ENCODE measurements at regions not wholly inside any gene's neighbourhood (a gene's known extent, or its start where the extent isn't known, plus 50 kb on each side); places are given as distances from the start of the nearest gene placed in this dataset.
"Not testable (repeated sequence)": the region's sequence is repeated elsewhere in the genome, so short reads cannot be mapped to it uniquely, and the experiment has no call there.

DNA sequence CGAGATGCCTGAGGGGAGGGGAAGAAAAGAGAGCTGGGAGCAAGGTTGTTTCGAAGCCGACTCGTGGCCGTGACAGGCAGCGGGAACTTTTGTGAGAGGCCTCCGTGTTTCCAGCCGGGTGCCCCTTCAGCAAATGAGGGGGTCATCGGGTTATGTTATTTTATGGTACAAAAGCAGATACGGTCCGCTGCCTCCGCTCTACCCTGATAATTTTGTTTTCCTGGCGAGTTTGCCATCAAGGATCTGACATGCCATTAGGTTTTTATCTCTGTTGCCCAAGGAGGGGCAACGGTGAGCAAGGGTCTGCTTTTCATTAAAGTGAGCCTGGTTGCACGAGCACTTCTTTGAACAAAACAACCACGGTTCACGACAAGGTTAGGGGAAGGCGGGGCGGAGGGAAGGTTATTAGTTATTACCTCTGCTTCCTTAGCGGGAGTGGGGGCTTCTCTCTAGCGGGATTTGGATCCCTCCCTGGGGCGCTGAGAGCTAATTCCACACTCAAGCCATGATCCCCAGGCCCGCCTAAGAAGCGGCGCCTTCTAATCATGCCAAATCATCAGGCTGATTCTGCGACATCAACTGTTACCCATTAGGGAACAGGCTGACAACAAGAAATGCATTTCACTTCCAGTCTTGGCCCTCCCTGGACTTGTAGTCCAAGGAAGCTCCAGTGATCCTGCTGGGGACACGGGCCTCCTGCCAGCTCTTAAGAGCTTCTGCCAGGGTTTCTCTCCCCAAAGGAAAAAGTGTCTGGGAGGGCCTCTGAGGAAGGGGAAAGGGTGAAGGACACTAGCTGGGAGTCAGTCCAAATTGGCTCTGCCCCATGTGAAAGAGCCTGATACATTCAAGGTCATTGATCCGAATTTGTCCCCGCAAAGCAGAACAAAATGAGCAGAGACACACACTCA lies 617.7 kb downstream of the MID1IP1 start:
- DNase-seq: no peak

DNA sequence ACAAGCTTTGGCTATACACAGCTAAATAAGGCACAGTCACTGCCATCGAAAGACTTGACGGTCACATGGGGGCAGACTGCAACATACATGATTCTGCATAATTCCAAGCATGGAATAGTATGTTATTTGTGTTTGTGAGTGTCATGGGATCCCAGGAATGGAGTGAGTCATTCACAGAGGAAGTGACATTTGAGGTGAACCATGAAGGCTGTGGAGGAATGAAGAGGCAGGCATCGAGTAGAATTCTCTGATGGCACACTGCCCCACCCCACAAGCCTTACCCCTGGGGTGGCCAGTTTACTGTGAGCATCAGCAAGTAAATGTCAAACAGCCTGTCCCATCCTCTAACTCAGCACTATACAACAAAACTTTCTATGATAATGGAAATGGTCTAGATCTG lies 619.7 kb downstream of the MID1IP1 start:
- no peak for DNase-seq

DNA sequence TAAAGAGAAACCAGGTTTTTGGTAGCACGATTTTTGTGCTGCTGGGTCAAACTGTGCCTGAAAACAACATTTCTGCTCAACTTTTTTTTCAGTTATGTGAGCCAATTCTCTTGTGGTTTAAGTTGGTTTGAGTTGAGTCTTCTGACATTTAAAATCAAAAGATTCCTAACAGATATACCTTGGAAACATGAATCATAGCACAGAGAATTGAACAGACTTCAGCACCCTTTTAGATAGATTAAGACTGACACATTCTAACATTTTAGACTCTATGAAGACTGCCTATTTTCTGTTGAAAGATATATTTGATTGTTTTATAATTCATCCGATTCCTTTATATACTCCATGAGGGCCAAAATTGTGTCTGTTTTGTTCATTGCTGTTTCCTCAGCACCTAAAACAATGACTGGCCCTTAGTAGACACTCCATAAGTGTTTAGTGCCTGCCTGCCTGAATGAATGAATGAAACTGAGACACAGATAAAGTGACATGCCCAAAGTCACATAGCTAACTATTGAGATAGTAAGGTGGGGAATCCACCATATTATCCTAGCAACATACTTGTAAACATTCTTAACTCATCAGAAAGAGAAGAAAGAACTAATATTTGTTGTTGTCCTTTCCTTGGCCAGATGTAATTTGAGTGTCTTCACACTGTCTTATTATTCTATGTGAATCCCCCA lies 624.0 kb downstream of the MID1IP1 start:
- no peak for DNase-seq

DNA sequence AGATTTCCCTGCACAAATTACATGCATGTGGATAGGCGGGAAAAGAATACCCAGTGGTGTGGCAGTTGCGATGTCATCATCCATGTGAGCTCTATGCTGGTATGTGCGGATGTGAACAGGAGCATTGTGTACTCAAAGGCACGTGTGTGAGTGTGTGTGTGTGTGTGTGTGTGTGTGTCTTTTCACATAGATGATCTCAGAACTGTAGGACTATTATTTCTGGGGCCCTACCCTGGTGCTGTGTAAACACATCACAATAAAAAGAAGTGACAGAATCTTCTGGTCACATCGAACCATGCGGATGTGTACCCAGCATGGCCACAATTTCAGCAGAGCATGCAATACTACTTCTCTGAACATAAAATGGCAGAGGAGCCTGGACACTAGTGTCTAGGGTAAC lies 624.8 kb downstream of the MID1IP1 start:
- no peak for DNase-seq

DNA sequence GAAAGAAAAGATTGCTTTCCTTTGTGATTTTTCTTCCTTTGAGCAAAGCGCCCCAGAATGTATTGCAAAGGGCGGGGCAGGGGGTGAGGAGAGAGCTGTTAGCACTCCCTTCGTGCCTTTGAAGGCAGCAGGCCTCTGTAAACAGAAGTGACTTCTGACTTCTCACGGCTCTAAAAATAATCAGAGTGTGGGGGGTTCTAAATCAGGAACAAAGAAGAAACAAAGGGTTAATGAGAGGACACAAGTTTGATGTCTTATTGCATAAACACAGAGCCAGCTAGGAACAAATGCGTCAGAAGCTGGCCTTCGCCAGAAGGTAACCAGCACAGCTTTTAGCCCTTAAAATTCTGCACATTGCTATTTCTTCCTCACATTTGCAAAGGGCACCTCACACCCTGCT lies 626.2 kb downstream of the MID1IP1 start:
- no peak for DNase-seq

DNA sequence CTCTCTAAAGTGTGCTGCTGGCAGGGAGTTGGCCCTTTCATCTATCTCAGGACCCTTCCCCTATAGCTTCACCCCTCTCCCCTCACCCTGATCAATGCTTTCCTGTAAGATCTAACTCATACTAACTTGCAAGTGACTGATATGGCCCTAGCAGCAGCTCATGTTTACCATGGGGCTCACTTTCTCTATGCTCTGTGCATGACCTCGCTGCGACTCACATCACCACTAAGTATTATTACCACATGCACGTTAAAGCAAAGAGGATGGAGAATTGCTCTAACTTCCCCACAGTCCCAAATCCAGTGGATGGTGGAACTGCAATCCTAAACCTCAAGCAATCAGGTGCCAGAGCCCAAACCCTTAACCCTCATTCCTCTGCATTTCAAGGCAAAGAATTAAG lies 626.6 kb downstream of the MID1IP1 start:
- no peak for DNase-seq

DNA sequence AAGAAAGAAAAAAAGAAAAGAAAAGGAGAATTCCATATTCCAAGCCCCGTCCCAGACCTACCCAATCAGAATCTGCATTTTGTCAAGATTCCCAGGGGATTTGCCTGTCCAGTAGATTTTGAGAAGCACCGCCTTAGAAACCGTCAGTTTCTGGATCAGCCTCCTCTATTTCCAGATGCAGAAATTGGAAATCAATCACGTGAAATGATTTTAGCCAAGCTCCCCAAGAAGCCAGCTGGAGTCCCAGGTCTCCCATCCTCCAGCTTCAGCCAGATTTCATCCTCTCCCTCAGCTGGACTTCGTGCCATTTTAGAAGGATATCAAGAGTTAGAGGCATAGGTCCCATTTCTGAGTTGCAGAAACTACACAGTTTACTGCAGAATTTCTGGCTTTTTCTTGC lies 629.3 kb downstream of the MID1IP1 start:
- DNase-seq: no peak

DNA sequence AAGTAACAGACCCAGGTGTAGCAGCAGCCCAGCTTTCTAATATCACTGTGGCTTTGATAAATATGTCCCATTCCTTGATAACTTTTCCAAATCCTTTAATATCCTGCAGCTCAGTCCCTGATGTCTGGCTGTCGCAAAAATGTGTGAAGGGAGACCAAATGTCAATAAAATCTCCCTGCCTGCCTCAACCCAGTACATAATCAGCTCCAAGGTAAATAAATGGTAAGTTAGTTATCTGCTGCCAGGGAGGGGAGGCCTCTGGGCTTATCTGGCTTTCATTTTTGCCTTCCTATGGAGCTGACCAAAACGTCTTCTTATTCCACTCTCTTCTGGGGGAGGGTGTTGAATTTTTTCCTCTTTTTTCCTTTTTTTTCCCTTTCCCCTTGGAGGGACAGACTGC lies 630.6 kb downstream of the MID1IP1 start:
- no peak for DNase-seq

DNA sequence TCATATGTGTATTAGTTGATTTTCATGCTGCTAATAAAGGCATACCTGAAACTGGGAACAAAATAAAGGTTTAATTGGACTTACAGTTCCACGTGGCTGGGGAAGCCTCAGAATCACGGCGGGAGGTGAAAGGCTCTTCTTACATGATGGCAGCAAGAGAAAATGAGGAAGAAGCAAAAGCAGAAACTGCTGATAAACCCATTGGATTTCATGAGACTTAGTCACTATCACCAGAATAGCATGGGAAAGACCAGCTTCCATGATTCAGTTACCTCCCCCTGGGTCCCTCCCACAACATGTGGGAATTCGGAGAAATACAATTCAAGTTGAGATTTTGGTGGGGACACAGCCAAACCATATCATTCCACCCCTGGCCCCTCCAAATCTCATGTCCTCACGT lies 633.4 kb downstream of the MID1IP1 start:
- DNase-seq: not testable (repeated sequence)

DNA sequence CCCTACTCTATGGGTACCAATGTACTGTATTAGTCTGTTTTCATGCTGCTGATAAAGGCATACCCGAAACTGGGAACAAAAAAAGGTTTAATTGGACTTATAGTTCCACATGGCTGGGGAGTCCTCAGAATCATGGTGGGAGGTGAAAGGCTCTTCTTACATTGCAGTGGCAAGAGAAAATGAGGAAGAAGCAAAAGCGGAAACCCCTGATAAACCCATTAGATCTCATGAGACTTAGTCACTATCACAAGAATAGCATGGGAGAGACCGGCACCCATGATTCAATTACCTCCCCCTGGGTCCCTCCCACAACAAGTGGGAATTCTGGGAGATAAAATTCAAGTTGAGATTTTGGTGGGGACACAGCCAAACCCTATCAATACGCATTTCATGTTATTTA lies 635.3 kb downstream of the MID1IP1 start:
- not testable (repeated sequence) for DNase-seq

DNA sequence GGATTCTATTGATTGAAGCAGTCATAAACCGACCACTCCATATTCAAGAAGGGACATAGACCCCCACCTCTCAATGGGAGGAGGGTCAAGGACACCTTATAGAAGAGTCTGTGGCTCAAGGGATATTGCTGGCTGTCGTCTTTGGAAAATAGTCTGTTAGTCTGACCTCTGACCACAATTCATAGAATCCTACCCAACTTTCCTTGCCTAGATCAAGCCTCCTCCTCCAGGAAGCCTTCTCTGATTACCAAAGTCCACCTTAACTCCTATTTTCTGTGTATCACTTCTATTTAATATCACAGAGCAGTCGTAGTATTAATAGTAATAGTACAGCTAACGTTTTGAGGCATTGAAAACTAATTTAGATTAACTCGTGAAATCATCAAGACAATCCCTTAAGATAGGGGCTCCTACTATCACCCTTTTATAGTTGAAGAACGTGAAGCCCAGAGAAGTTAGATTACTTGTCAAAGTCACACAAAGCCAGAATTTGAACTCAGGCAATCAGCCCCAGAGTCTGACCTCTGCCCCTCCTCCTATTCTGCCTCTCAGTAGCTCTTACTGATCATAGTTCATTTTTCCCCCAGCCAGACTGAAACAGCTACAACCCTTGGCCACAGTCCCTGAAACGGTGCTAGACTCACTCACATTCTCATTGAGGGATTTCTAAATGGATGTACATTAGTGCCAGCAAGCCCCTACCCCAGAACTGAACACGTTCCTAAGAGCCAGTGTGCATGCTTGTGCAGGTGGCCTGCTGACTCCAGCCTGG lies 636.6 kb downstream of the MID1IP1 start:
- DNase-seq: no peak

DNA sequence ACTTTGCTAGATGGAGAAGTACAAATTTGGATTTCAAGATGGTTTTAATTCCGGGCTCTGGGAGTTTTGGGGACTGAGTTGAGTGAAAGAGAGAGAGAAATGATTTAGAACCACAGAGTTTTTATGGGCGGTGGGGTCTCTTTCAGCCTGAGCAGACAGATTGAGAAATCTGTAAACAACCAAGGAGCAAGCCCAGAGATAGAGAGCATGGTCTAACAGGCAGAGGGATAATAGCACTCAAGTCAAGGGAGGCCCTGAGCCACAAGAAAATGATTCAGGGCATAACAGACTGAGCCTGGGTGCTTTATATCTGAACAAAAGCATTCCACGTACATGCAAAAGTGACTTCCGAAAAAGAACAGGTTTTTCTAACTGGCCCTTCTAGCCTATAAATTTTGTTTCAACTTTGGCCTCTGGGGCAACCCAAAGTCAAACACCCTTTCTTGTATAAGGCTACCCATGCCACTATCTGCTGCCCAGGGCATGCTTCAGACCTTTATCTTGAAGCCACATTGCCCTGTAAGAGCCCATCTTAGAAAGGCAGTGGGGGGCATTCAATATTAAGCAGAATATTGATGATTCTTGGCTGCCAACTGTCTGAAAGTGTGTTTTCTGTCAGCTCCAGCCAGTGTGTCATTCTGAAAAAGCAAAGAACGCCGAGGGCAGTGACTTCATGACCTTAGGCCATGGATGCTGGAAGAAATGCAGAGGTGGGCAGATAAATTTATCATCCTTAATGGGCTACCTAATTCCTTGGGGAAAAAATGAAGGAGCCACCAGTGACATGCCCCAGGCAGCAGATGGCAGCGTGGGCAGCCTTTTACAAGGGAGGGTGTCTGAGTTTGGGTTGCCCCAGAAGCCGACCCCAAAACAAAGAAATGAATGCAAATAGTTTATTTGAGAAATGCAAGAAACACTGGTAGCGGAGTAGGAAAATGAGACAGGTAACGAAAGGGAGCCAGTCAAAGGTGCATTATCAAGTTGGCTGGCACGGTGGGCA lies 637.6 kb downstream of the MID1IP1 start:
- no peak for DNase-seq

DNA sequence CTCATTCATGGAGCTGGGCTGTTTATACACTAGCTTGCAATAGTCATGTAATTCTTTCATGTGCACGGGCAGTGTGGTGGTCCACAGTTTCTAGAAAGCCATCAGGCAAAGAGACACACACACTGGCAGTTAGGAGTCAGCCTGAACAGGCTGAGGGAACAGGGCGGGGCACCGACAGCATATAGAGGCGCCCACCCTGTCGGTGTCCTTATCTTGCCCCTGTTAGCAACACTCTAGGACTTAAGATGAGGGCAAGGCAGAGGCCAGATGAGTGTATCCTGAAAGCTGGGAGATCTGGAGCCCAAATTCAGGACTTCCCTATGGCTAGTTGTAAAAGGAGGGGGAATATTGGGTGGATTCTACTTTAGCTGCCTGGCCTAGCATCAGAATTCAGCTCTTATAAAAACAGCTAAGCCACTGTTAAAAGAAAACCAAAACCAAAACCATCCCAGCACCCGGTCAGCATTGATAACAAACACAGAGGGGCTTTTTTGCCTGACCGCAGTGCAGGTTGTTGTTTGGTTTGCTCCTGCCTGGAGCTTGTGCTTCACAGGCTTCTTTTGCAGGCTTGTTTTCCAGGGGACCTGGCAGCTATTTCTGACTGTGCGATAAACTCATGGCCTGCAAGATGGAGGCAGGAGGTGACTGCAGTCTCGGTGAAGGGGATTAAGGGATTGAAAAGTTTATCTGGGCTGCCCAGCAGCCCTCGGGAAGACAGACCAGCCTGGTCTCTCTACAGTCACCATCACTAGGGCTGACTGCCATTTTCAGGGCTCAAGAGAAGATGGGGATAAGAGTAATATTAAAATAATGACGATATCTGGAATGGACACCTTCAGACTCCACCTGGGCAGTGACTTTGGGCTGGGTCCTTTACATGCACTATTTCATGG lies 638.9 kb downstream of the MID1IP1 start:
- no peak for DNase-seq

DNA sequence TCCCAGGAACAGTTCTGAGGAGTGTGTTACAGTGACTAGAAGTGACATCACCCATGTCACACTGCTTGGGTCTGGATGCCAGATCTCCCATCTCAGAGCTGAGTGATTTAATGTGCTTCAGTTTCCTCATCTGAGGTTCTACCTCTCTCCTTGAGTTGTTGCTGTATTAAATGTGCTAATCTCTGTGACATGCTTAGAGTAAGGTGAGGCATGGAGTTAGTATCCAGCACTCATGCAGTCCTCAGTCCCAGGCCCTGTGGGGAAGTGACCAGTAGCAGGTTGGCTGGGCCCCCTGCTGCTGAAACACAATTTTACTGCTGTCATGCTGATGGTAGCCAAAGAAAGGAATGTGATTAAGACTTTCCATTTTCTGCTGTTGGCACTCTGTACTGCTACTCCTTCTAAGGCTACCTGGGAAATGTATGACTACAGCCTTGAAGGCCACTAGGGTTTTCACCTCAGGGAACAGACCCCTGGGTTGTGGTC lies 639.6 kb downstream of the MID1IP1 start:
- DNase-seq: no peak

DNA sequence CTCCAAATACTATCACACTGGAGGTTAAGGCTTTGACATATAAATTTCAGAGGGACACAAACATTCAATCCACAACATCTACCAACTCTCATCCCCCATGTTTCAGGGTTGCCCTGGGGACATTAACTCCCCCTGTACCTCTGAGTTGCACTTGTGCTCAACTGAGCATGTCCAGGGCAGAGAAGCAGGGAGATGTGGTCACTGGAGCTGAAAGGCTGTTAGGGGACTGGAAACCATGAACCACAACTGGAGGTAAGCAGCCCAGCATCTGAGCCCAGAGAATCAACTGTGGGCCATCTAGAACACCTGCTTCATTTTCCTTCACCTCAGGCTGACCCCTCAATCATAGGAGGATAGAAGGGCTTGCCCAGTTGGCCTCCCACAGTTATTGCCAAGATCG lies 641.1 kb downstream of the MID1IP1 start:
- no peak for DNase-seq

DNA sequence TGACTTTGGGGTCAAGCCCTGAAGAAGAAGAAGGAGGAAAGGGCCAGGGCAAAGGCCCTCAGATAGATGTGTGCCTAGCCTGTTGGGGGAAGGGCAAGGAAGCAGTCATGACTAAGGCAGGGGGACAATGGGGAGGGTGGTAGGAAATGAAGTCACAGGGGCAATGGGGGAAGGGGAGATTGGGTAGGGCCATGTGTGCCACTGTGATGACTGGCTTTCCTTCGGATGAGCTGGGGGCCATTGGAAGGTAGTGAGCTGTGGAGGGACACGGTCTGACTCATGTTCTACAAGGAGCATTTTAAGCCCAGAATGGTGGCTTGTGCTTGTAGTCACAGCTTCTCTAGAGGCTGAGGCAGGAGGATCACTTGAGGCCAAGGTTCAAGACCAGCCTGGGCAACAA lies 642.0 kb downstream of the MID1IP1 start:
- no peak for DNase-seq

DNA sequence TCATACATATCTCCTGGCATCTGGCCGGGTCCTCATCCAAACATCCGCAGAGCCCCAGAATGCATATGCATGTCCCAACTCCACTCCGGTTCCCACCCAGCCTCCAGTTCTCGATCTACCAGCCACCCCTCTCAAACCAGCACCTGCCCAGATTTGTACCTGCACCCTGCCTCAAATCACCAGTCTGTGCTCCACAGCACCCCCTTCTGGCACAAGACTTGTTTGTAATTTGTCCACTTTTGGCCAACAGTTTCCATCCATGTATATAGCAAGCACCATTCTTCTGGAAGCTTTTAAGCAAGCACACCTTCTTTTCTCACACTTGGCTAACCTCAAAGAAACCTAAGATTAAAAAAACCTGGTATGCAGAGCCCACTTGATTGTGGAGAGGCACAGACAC lies 644.1 kb downstream of the MID1IP1 start:
- DNase-seq: no peak

DNA sequence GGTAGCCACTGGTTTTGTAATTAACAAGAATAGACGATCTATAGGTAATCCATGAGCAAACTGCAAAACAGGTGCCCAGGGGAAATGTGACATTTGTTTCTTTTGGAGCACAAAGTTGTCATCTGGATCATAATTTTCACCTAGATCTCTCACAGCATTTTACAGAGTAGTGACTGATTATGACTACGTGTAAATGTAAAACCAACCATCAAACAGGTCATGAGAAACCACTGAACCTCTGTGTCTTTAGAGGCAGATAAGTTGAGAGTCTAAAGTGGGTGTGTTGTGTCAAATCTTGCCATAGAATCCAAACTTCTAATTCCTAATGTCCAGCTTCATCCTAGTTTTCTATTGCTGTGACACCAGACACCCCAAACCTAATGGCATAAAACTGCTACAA lies 648.1 kb downstream of the MID1IP1 start:
- no peak for DNase-seq

DNA sequence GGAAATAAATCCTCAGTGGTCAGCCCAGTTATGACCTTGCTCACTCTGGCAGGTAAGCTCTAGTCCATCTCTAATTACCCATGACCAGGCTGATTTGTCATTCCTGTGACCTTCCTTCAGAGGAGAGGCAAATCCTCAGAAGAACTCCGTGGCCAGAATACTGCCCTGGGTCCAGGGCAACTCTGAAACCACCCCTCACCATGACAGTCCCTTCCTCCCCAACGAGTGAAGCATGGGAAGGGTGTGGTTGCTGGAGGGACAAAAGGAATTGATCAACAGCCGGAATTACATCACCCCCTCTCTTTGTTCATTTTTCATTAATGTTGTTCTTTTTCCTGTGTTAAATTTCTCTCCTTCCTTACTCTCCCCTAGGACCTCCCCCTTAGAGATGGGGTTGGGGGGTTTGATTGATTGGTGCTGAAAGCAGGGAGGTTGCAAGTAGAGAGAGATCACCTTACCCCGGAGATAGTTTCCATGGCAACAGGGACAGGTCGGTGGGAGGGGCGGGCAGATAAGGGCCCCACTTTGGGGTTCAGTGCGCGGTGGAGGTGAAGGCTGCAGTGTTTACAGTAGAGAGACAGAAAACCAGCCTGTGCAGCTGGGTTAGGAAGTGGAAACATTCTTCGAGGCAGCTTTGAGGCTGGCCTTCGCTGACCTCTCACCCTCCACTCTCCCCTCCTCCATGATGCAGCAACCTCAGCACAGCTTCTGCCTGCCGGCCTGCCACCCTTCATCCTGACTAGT lies 647.4 kb downstream of the BCOR start:
- no peak for DNase-seq

DNA sequence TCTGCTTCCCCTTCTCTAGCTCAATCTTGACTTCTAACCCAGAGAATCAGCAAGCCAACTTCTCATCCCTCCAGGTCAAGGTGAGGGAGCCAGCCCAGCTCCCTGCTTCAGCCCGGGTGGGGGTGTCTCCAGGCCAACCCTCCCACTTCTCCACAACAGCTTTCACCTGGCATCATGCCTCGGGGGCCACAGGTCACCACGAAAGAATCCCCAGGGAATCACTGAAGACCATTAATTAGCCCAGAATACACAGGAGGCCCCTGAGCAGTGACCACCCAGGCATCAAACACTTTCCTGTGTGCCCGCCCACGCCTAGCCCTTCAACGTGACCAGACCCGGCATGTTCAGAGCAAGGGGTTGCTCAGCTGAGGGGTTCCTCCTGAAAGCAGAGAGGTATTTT lies 646.7 kb downstream of the BCOR start:
- no peak for DNase-seq

All from GF-D8 (cell line).